GM23248 (cell line): ENCODE measurements at regions not wholly inside any gene's neighbourhood (a gene's known extent, or its start where the extent isn't known, plus 50 kb on each side); places are given as distances from the start of the nearest gene placed in this dataset.

Experiments
- DNase-seq: peaks from one replicate; pipeline ENCODE4 v3.0.0-alpha.2; 2015
- H2AFZ ChIP-seq: fragments of 200-600 bp; sonication (generic); 2 replicates; pipeline ENCODE4 v1.6.1; 2016; ENCODE audit warnings: antibody characterized with exemption
- H3F3A ChIP-seq: fragments of 200-600 bp; sonication (generic); 2 replicates; pipeline ENCODE4 v1.6.1; 2016; ENCODE audit warnings: mild to moderate bottlenecking, antibody characterized with exemption, mixed run types; ENCODE audit not compliant: insufficient read depth
- H3K27ac ChIP-seq: fragments of 200-600 bp; sonication (generic); 2 replicates; pipeline ENCODE4 v1.5.1; 2016; ENCODE audit warnings: mild to moderate bottlenecking
- H3K27me3 ChIP-seq: fragments of 200-600 bp; sonication (generic); replicated peaks from 2 replicates; pipeline ENCODE4 v1.6.1; 2016; ENCODE audit warnings: mild to moderate bottlenecking; ENCODE audit not compliant: insufficient read depth
- H3K36me3 ChIP-seq: fragments of 200-600 bp; sonication (generic); 2 replicates; pipeline ENCODE4 v1.6.1; 2016; ENCODE audit warnings: low read depth, mild to moderate bottlenecking
- H3K4me1 ChIP-seq: fragments of 200-600 bp; sonication (generic); 2 replicates; pipeline ENCODE4 v1.6.1; 2016; ENCODE audit warnings: mild to moderate bottlenecking; ENCODE audit not compliant: insufficient read depth
- H3K4me2 ChIP-seq: fragments of 200-600 bp; sonication (generic); one replicate; pipeline ENCODE4 v1.6.1; 2016; ENCODE audit warnings: mild to moderate bottlenecking; ENCODE audit not compliant: unreplicated experiment
- H3K4me3 ChIP-seq: fragments of 200-600 bp; sonication (generic); 2 replicates; pipeline ENCODE4 v1.5.1; 2016; ENCODE audit warnings: mild to moderate bottlenecking
- H3K79me2 ChIP-seq: fragments of 200-600 bp; sonication (generic); 2 replicates; pipeline ENCODE4 v1.6.1; 2016; ENCODE audit warnings: mild to moderate bottlenecking; ENCODE audit not compliant: insufficient read depth
- H3K9ac ChIP-seq: fragments of 200-600 bp; sonication (generic); 2 replicates; pipeline ENCODE4 v1.6.1; 2016; ENCODE audit warnings: mild to moderate bottlenecking
- H3K9me2 ChIP-seq: fragments of 200-600 bp; sonication (generic); 2 replicates; pipeline ENCODE4 v1.6.1; 2016; ENCODE audit warnings: mixed run types, mild to moderate bottlenecking, moderate library complexity; ENCODE audit not compliant: insufficient read depth
- H3K9me3 ChIP-seq: fragments of 200-600 bp; sonication (generic); one replicate; pipeline ENCODE4 v1.6.1; 2017; ENCODE audit warnings: low read depth
- H4K20me1 ChIP-seq: fragments of 200-600 bp; sonication (generic); 2 replicates; pipeline ENCODE4 v1.6.0; 2016; ENCODE audit not compliant: insufficient read depth
- EZH2 ChIP-seq: fragments of 200-600 bp; sonication (generic); IDR thresholded peaks from 2 replicates; pipeline ENCODE4 v1.6.1; 2018; ENCODE audit warnings: antibody characterized with exemption, mild to moderate bottlenecking; ENCODE audit not compliant: insufficient read depth, poor library complexity, severe bottlenecking
- EZH2phosphoT487 ChIP-seq: fragments of 200-600 bp; sonication (generic); IDR thresholded peaks from 2 replicates; pipeline ENCODE4 v1.6.1; 2018; ENCODE audit warnings: antibody characterized with exemption, moderate library complexity, mild to moderate bottlenecking, low read depth; ENCODE audit not compliant: insufficient read depth
- WGBS, 2 experiments: methylation state at CpG; one replicate each; pipeline ENCODE4 v1.1.6; 2015 to 2017; ENCODE audit warnings: low lambda C conversion rate in 2 of 2, low coverage in 1 of 2; ENCODE audit errors: missing lambda C conversion rate in 2 of 2; 5-methylcytosine and 5-hydroxymethylcytosine counted together
- in situ Hi-C: fragments of 300-500 bp; cut with MboI; formaldehyde crosslinking; loops from 2 replicates; pipeline ENCODE4 v1.15.0; 2020

DNA sequence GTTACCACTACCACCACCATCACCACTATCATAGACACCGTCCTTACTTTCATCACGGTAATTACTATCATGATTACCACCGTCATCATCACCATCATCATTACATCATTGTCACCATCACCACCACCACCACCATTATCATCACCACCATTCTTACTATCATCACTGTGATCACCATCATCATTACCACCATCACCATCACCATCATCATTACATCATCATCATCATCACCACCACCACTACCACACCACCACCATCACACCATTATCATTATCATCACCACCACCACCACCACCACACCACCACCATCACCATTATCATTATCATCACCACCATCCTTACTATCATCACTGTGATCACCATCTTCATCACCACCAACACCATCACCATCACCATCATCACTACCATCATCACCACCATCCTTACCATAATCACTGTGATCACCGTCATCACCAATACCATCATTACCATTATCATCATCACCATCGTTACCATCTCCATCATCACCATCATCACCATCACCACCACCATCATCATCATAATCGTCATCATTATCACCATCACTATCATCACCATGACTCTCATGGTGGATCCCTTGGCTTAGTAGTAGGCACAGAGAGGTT is 244.4 kb upstream of the C1orf174 start:
- Histone ChIP-seq H3K36me3 (no peaks in the 10 kb centered on the region), H3K9me2 (no peaks in the 10 kb centered on the region), H3K9ac (no peak overlapping the region), H3K79me2 (no peaks in the 10 kb centered on the region), H3K4me3 (no peak overlapping the region), H3F3A (no peaks in the 10 kb centered on the region), H3K4me1 (no peaks in the 10 kb centered on the region), H2AFZ (no peak overlapping the region), H3K27me3 (no peaks in the 10 kb centered on the region), H3K4me2 (no peak overlapping the region), H4K20me1 (no peaks in the 10 kb centered on the region), H3K9me3 (no peaks in the 10 kb centered on the region), H3K27ac (no peak overlapping the region)
- TF ChIP-seq EZH2 (no peak), EZH2phosphoT487 (no peak)
- DNase-seq, result no peak
- in situ Hi-C loops, result no loop called here
- WGBS, 2 experiments, result 48 to 56% methylated on average over 6 of the region's 6 CpGs

DNA sequence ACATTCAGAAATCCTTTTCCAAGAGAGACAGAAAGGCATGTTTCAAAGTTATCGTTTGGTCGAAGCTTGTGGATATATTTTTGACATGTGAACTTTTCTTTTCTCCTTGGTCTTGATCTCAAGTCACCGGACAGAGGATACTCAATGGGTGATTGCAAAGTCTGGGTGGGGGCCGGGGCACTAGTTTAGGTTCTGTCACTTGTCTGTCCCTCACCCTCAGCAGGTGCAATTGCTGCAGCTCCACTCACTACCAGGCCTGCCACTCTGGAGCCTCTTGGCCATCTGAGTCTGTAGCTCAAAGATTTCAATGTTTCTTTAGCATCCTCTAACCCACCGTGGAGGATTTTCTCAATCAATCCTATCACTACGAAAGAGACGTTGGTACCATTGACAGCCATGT is 246.0 kb upstream of the C1orf174 start:
- no peaks in the 10 kb centered on the region for H3K4me1 ChIP-seq
- in situ Hi-C loops, result no loop called here
- H3K4me3 ChIP-seq, result no peak overlapping the region
- H4K20me1 ChIP-seq, result no peaks in the 10 kb centered on the region
- no peaks in the 10 kb centered on the region for H3K27me3 ChIP-seq
- H3K9me2 ChIP-seq, result no peaks in the 10 kb centered on the region
- no peaks in the 10 kb centered on the region for H3K36me3 ChIP-seq
- TF ChIP-seq EZH2phosphoT487 (no peak), EZH2 (no peak)
- 38% methylated on average over 7 of the region's 7 CpGs for WGBS, 2 experiments
- H3F3A ChIP-seq, result no peaks in the 10 kb centered on the region
- no peaks in the 10 kb centered on the region for H3K9me3 ChIP-seq
- H3K79me2 ChIP-seq, result no peaks in the 10 kb centered on the region
- no peak overlapping the region for H3K9ac ChIP-seq
- H2AFZ ChIP-seq, result no peak overlapping the region
- no peak overlapping the region for H3K4me2 ChIP-seq
- H3K27ac ChIP-seq, result no peak overlapping the region
- no peak for DNase-seq

DNA sequence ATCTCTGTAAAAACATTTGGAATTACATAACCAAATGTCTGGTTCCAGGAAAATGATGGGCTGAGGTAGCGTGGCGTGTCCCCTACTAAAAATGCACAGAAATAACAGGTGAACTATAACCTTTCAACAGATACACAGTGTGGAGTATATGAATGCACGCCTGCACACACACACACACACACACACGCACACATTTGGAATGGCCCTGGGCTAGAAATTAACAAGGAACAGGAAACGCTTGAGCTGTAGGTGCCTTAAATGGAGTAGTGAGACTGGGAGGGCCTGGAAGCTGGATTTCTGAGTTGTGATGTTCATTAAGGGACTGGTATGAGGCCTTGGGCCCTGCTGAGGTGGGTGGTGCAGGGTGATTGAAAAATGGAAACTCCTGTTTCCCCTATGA is 246.5 kb upstream of the C1orf174 start:
- no peaks in the 10 kb centered on the region for H3K9me2 ChIP-seq
- no peaks in the 10 kb centered on the region for H3K79me2 ChIP-seq
- no peaks in the 10 kb centered on the region for H3K4me1 ChIP-seq
- no peak overlapping the region for H3K9ac ChIP-seq
- H3K4me2 ChIP-seq, result no peak overlapping the region
- no peak overlapping the region for H3K27ac ChIP-seq
- H3F3A ChIP-seq, result no peaks in the 10 kb centered on the region
- DNase-seq, result no peak
- no peaks in the 10 kb centered on the region for H3K9me3 ChIP-seq
- no peaks in the 10 kb centered on the region for H3K36me3 ChIP-seq
- H3K4me3 ChIP-seq, result no peak overlapping the region
- no peak for TF ChIP-seq EZH2
- no peak for TF ChIP-seq EZH2phosphoT487
- H4K20me1 ChIP-seq, result no peaks in the 10 kb centered on the region
- WGBS, 2 experiments, result 29% methylated on average over 5 of the region's 5 CpGs
- H3K27me3 ChIP-seq, result no peaks in the 10 kb centered on the region
- H2AFZ ChIP-seq, result no peak overlapping the region
- in situ Hi-C loops, result no loop called here

DNA sequence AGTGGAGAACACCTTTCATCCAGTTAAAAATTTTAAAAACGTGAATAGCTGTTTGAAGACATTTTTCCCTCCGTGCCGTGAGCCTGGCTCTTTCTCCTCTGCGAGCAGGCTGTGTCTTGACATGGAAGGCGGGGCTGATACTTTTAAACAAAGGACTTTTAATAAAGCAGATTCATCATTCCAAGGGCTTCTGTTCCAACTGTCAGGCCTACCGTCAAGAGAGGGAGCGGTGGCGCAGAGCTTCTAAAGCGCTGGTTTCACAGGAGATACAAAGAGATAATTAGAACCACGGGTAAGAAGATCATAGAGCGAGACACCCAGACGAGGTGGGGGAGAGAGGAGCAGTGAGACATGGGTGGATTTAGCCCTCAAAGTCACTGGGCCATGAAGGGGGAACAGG is 247.4 kb upstream of the C1orf174 start:
- Histone ChIP-seq H3F3A (no peaks in the 10 kb centered on the region), H3K36me3 (no peaks in the 10 kb centered on the region), H3K79me2 (no peaks in the 10 kb centered on the region), H3K27ac (no peak overlapping the region), H3K27me3 (no peaks in the 10 kb centered on the region), H3K9ac (no peak overlapping the region), H3K9me3 (no peaks in the 10 kb centered on the region), H3K9me2 (no peaks in the 10 kb centered on the region), H3K4me2 (no peak overlapping the region), H2AFZ (no peak overlapping the region), H4K20me1 (no peaks in the 10 kb centered on the region), H3K4me3 (no peak overlapping the region), H3K4me1 (no peaks in the 10 kb centered on the region)
- TF ChIP-seq EZH2 (no peak), EZH2phosphoT487 (no peak)
- in situ Hi-C loops, result no loop called here
- DNase-seq, result no peak
- WGBS, 2 experiments, result 48 to 58% methylated on average over 12 of the region's 12 CpGs

DNA sequence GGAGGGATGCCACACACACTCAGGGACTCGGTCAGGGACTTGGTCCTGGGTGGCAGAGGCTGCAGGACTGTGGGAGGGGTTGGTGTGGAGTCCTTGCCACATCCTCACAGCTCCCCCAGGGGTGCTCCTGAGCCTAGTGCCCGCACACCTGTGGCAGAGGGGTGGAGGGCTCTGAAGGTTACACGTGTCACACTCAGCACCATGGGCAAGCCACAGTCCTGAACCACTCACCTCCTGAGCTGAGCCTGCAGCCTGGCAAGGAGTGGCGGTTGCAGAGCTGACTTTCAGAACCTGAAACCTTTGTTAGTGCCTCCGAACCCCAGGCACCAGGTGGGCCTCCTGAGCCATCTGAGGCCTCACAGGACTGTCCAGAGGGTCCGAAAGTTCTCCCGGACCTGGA is 249.2 kb upstream of the C1orf174 start:
- no peak for DNase-seq
- Histone ChIP-seq H3K9me3 (no peaks in the 10 kb centered on the region), H3K9me2 (no peaks in the 10 kb centered on the region), H3K4me3 (no peak overlapping the region), H3K27me3 (no peaks in the 10 kb centered on the region), H3K9ac (no peak overlapping the region), H3K4me1 (no peaks in the 10 kb centered on the region), H3K79me2 (no peaks in the 10 kb centered on the region), H4K20me1 (no peaks in the 10 kb centered on the region), H3K36me3 (no peaks in the 10 kb centered on the region), H3F3A (no peaks in the 10 kb centered on the region), H3K4me2 (no peak overlapping the region), H2AFZ (no peak overlapping the region), H3K27ac (no peak overlapping the region)
- no peak for TF ChIP-seq EZH2
- TF ChIP-seq EZH2phosphoT487, result no peak
- WGBS, 2 experiments, result 24 to 35% methylated on average over 6 to 7 of the region's 7 CpGs
- in situ Hi-C loops, result no loop called here
